OCI-LY7 (cell line): ENCODE measurements at regions not wholly inside any gene's neighbourhood (a gene's known extent, or its start where the extent isn't known, plus 50 kb on each side); places are given as distances from the start of the nearest gene placed in this dataset.

Experiments used
- EZH2phosphoT487 ChIP-seq: fragments of 200-600 bp; sonication (generic); IDR thresholded peaks from 2 replicates; pipeline ENCODE4 v1.6.1; 2018; ENCODE audit warnings: low read depth, borderline replicate concordance, mild to moderate bottlenecking, mixed run types, antibody characterized with exemption, low read length, moderate library complexity, mixed read lengths
- TF ChIP-seq, protein P1 (sequence below): fragments of 200-600 bp; sonication (generic); conservative IDR thresholded peaks from 2 replicates; pipeline ENCODE4 v1.5.1; 2014; ENCODE audit warnings: mild to moderate bottlenecking, antibody characterized with exemption, low read length, moderate library complexity, mixed read lengths

GRCh38 chr2:129464631-129465030 is 514.8 kb upstream of the RAB6C start:
- TF ChIP-seq, protein P1, sequence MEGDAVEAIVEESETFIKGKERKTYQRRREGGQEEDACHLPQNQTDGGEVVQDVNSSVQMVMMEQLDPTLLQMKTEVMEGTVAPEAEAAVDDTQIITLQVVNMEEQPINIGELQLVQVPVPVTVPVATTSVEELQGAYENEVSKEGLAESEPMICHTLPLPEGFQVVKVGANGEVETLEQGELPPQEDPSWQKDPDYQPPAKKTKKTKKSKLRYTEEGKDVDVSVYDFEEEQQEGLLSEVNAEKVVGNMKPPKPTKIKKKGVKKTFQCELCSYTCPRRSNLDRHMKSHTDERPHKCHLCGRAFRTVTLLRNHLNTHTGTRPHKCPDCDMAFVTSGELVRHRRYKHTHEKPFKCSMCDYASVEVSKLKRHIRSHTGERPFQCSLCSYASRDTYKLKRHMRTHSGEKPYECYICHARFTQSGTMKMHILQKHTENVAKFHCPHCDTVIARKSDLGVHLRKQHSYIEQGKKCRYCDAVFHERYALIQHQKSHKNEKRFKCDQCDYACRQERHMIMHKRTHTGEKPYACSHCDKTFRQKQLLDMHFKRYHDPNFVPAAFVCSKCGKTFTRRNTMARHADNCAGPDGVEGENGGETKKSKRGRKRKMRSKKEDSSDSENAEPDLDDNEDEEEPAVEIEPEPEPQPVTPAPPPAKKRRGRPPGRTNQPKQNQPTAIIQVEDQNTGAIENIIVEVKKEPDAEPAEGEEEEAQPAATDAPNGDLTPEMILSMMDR, result no peak
- TF ChIP-seq EZH2phosphoT487, result no peak
